ENCODE measurements at regions not wholly inside any gene's neighbourhood (a gene's known extent, or its start where the extent isn't known, plus 50 kb on each side); places are given as distances from the start of the nearest gene placed in this dataset.

- 74% methylated on average over 36 of the region's 37 CpGs for WGBS
- Histone ChIP-seq H3K27me3 (peaks cover 8% of the 10 kb centered on the region), H3K4me1 (no peaks in the 10 kb centered on the region), H3K36me3 (no peaks in the 10 kb centered on the region), H3K27ac (no peak overlapping the region), H3K9me3 (no peaks in the 10 kb centered on the region), H3K4me3 (no peak overlapping the region)
- no peak for DNase-seq (ENCODE audit: low spot score in 2 of 2)
- TF ChIP-seq POLR2AphosphoS5 (IDR thresholded peaks at IDR 0.05) (no peak), EP300 (IDR thresholded peaks at IDR 0.05) (no peak), POLR2A (IDR thresholded peaks at IDR 0.05) (no peak)
- TF ChIP-seq, protein P1, sequence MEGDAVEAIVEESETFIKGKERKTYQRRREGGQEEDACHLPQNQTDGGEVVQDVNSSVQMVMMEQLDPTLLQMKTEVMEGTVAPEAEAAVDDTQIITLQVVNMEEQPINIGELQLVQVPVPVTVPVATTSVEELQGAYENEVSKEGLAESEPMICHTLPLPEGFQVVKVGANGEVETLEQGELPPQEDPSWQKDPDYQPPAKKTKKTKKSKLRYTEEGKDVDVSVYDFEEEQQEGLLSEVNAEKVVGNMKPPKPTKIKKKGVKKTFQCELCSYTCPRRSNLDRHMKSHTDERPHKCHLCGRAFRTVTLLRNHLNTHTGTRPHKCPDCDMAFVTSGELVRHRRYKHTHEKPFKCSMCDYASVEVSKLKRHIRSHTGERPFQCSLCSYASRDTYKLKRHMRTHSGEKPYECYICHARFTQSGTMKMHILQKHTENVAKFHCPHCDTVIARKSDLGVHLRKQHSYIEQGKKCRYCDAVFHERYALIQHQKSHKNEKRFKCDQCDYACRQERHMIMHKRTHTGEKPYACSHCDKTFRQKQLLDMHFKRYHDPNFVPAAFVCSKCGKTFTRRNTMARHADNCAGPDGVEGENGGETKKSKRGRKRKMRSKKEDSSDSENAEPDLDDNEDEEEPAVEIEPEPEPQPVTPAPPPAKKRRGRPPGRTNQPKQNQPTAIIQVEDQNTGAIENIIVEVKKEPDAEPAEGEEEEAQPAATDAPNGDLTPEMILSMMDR (IDR thresholded peaks at IDR 0.05) = no peak
These were observed 318.3 kb downstream of the EIPR1 start for GRCh38 chr2:3059141-3059925.

- Histone ChIP-seq H3K27me3 (no peaks in the 10 kb centered on the region), H3K27ac (no peak overlapping the region), H3K9me3 (no peaks in the 10 kb centered on the region), H3K36me3 (no peaks in the 10 kb centered on the region), H3K4me1 (no peaks in the 10 kb centered on the region), H3K4me3 (no peak overlapping the region)
- no peak for DNase-seq (ENCODE audit: low spot score in 2 of 2)
- WGBS = 81% methylated on average over 8 of the region's 8 CpGs
- TF ChIP-seq, protein P1 (IDR thresholded peaks at IDR 0.05) = no peak
- no peak for TF ChIP-seq EP300 (IDR thresholded peaks at IDR 0.05)
- no peak for TF ChIP-seq POLR2AphosphoS5 (IDR thresholded peaks at IDR 0.05)
- no peak for TF ChIP-seq POLR2A (IDR thresholded peaks at IDR 0.05)
These were observed 323.6 kb downstream of the EIPR1 start for GRCh38 chr2:3054066-3054465.

DNA sequence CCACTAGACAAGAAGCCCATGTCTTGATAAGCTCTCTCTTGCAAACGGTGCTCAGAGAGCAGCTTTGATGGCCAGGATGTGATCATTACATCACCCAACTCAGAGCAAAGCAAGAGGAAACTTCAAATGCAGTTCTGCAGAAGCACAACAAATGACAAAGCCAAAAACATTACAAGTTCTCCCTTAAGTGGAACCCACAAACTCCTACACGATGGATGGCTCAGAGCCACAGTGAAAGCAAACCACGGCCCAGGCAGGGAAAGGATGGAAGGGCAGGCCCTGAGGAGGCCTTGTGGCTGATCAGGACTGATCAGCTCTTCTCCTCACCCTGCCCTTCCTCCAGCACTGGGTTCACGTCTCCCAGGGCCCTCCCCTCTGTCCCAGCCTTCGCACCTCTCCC lies 326.4 kb downstream of the EIPR1 start:
- Histone ChIP-seq H3K4me3 (no peak overlapping the region), H3K27ac (no peak overlapping the region), H3K4me1 (no peaks in the 10 kb centered on the region), H3K27me3 (no peaks in the 10 kb centered on the region), H3K9me3 (no peaks in the 10 kb centered on the region), H3K36me3 (no peaks in the 10 kb centered on the region)
- WGBS = 62% methylated on average over 5 of the region's 5 CpGs
- no peak for TF ChIP-seq EP300 (IDR thresholded peaks at IDR 0.05)
- TF ChIP-seq POLR2A (IDR thresholded peaks at IDR 0.05) = no peak
- no peak for TF ChIP-seq POLR2AphosphoS5 (IDR thresholded peaks at IDR 0.05)
- no peak for DNase-seq (ENCODE audit: low spot score in 2 of 2)

DNA sequence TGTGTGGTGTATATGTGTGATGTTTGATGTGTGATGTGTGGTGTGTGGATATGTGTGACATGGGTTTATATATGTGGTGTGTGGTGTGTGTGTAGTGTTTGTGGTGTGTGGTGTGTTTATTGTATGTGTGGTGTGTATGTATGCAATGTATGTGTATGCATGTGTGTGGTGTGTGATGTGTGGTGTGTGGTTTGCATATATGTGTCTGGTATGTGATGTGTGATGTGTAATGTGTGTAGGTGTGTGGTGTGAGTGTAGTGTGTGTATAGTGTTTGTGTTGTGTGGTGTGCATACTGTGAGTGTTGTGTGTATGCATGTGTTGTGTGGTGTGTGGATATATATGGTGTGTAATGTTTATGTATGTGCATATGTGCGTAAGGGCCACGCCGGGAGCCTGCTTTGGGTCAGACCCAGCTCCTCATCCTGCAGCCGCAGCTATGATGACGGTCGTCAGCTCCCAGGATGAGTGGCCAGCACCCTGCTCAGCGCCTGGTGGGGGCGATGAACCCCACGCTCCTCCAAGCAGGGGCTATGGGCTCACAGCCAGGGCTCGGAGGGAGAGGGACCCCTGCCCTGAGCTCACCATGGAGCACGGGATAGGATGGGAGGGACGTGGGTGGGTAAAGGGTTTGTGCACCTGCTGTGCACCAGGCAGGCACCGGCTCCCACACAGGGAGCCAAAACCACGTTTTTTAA lies 331.3 kb downstream of the EIPR1 start:
- no peaks in the 10 kb centered on the region for H3K9me3 ChIP-seq

DNA sequence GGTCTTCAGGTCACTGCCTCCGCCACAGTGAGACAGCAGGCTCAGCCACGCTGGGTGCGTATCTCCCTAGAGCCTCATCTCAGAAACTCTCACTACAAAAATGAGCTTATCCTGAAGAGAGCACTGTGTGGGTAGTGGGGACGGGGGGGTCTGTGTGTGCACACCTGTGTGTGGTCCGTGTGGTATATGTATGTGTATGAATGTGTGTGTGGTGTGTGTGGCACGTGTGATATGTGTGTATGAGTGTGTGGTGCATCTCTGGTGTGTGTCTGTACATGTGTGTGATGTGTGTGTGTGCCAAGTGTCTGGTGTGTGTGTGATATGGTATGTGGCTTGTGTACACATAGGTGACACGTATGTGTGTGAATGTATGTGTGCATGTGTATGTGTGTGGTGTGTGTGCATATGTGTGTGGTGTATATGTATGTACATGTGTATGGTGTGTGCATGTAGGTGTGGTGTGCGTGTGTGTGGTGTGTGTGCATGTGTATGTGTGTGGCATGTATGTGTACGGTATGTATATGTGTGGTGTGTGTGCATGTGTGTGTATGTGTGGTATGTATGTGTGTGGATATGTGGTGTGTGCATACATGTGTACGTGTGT lies 332.2 kb downstream of the EIPR1 start:
- TF ChIP-seq EP300 (IDR thresholded peaks at IDR 0.05) (no peak), POLR2A (IDR thresholded peaks at IDR 0.05) (no peak), POLR2AphosphoS5 (IDR thresholded peaks at IDR 0.05) (no peak)
- TF ChIP-seq, protein P1 (IDR thresholded peaks at IDR 0.05) = no peak
- no peaks in the 10 kb centered on the region for H3K36me3 ChIP-seq
- no peaks in the 10 kb centered on the region for H3K9me3 ChIP-seq
- peaks cover 5% of the 10 kb centered on the region for H3K4me1 ChIP-seq
- H3K4me3 ChIP-seq = no peak overlapping the region
- 95% methylated on average over 10 of the region's 10 CpGs for WGBS
- peak in 1 of 2 donors; percentile 52 for DNase-seq (ENCODE audit: low spot score in 2 of 2)
- no peak overlapping the region for H3K27ac ChIP-seq
- H3K27me3 ChIP-seq = no peaks in the 10 kb centered on the region

More for the DNA sequence above, 331.3 kb downstream of the EIPR1 start:
- Histone ChIP-seq H3K27me3 (no peaks in the 10 kb centered on the region), H3K36me3 (no peaks in the 10 kb centered on the region), H3K27ac (no peak overlapping the region), H3K4me3 (no peak overlapping the region), H3K4me1 (peaks cover 5% of the 10 kb centered on the region)
- TF ChIP-seq POLR2AphosphoS5 (IDR thresholded peaks at IDR 0.05) (no peak), POLR2A (IDR thresholded peaks at IDR 0.05) (no peak), EP300 (IDR thresholded peaks at IDR 0.05) (no peak)
- TF ChIP-seq, protein P1 (IDR thresholded peaks at IDR 0.05) = no peak
- peak in 1 of 2 donors; percentile 62 for DNase-seq (ENCODE audit: low spot score in 2 of 2)
- 76% methylated on average over 13 of the region's 14 CpGs for WGBS

All from suprapubic skin (tissue), 4 donors.